GM12878 (cell line): ENCODE measurements at regions not wholly inside any gene's neighbourhood (a gene's known extent, or its start where the extent isn't known, plus 50 kb on each side); places are given as distances from the start of the nearest gene placed in this dataset.

Experiments used
- ATAC-seq: fragments of 200-7000 bp; cut with Tn5 transposase; 3 replicates; pipeline ENCODE4 v1.9.1; 2020; ENCODE audit warnings: mild to moderate bottlenecking, moderate library complexity
- BruUV-seq: library from RNA; stranded (reverse); fragments of 400-500 nt; replicated peaks from 2 replicates; lab custom pipeline; 2021; lab: Mats Ljungman, UMichigan
- CTCF ChIA-PET: fragments of 300-600 bp; sonication (Branson Sonifier 250); formaldehyde crosslinking; extraction: SDS; loops from one replicate; lab custom pipeline; 2021; ENCODE audit warnings: inconsistent platforms; lab: Yijun Ruan, JAX
- POLR2A ChIA-PET: fragments of 350-600 bp; formaldehyde crosslinking; extraction: SDS; loops from one replicate; lab custom pipeline; 2021; ENCODE audit warnings: inconsistent platforms; lab: Charles Lee
- RAD21 ChIA-PET: fragments of 300-600 bp; sonication (Branson Sonifier 250); formaldehyde crosslinking; loops from one replicate; lab custom pipeline; 2023; ENCODE audit warnings: antibody characterized with exemption; ENCODE audit not compliant: unreplicated experiment; lab: Charles Lee
- SMC1A ChIA-PET: fragments of 300-600 bp; sonication (Branson Sonifier 250); formaldehyde crosslinking; loops from one replicate; lab custom pipeline; 2023; ENCODE audit not compliant: unreplicated experiment, uncharacterized antibody; lab: Charles Lee
- DNase-seq: peaks from one replicate; pipeline ENCODE4 v3.0.0-alpha.2; 2011; ENCODE audit warnings: low read depth, low spot score
- FAIRE-seq: peaks from 3 replicates; lab custom pipeline; 2011; peaks lifted over from hg19 to GRCh38; lab: Jason Lieb, UNC
- H2AFZ ChIP-seq: 2 replicates; pipeline ENCODE4 v1.6.0; 2011; ENCODE audit warnings: low read depth, low read length, control low read depth; ENCODE audit not compliant: control insufficient read depth
- H3K27ac ChIP-seq: 2 replicates; pipeline ENCODE4 v1.5.1; 2011; ENCODE audit warnings: control low read depth; ENCODE audit not compliant: control insufficient read depth, insufficient read depth
- H3K27me3 ChIP-seq, 2 experiments: replicated peaks in 1 of 2; 2 replicates each; pipeline versions ENCODE4 v1.6.0 to v1.6.1; 2011; ENCODE audit warnings: low read length in 1 of 2; ENCODE audit not compliant: control insufficient read depth in 2 of 2, insufficient read depth in 2 of 2
- H3K36me3 ChIP-seq, 2 experiments: 2 replicates each; pipeline ENCODE4 v1.5.1; 2011; ENCODE audit warnings: low read length in 1 of 2; ENCODE audit not compliant: control insufficient read depth in 2 of 2, insufficient read depth in 2 of 2
- H3K4me1 ChIP-seq: 2 replicates; pipeline ENCODE4 v1.6.1; 2011; ENCODE audit warnings: mild to moderate bottlenecking, low read length, moderate library complexity, mixed read lengths; ENCODE audit not compliant: control insufficient read depth, insufficient read depth
- H3K4me2 ChIP-seq: 2 replicates; pipeline ENCODE4 v1.6.0; 2011; ENCODE audit warnings: control low read depth; ENCODE audit not compliant: control insufficient read depth, insufficient read depth
- H3K4me3 ChIP-seq: fragments of 200-600 bp; sonication (generic); 2 replicates; pipeline ENCODE4 v1.5.1; 2016
- H3K79me2 ChIP-seq: 2 replicates; pipeline ENCODE4 v1.6.0; 2011; ENCODE audit warnings: low read length; ENCODE audit not compliant: control insufficient read depth, insufficient read depth
- H3K9ac ChIP-seq: 2 replicates; pipeline ENCODE4 v1.8.0; 2011; ENCODE audit warnings: low read length, control low read depth, mixed read lengths; ENCODE audit not compliant: control insufficient read depth, insufficient read depth
- H3K9me3 ChIP-seq: replicated peaks from 3 replicates; pipeline ENCODE4 v1.5.1; 2011; ENCODE audit warnings: mild to moderate bottlenecking, low read length; ENCODE audit not compliant: control insufficient read depth, insufficient read depth
- H4K20me1 ChIP-seq: 2 replicates; pipeline ENCODE4 v1.6.0; 2011; ENCODE audit not compliant: control insufficient read depth, insufficient read depth
- ESRRA ChIP-seq: IDR thresholded peaks from 2 replicates; pipeline ENCODE4 v1.6.1; 2012; ENCODE audit warnings: mild to moderate bottlenecking, low read length, improper control_type of control experiment
- FOXM1 ChIP-seq: IDR thresholded peaks from 2 replicates; pipeline ENCODE4 v1.6.1; 2012; ENCODE audit warnings: low read depth, mild to moderate bottlenecking, inconsistent platforms, low read length, moderate library complexity
- LARP7 ChIP-seq: fragments of 450-650 bp; IDR thresholded peaks from 2 replicates; pipeline ENCODE4 v1.6.1; 2017; ENCODE audit warnings: mild to moderate bottlenecking
- NR2C1 ChIP-seq: fragments of 450-650 bp; IDR thresholded peaks from 2 replicates; pipeline ENCODE4 v1.6.1; 2017; ENCODE audit warnings: antibody characterized with exemption, mild to moderate bottlenecking, moderate library complexity
- RB1 ChIP-seq: fragments of 450-650 bp; formaldehyde crosslinking; IDR thresholded peaks from 2 replicates; pipeline ENCODE4 v1.6.1; 2017; ENCODE audit warnings: mild to moderate bottlenecking, borderline replicate concordance
- RCOR1 ChIP-seq: conservative IDR thresholded peaks from 2 replicates; pipeline ENCODE4 v1.6.1; 2012; ENCODE audit warnings: low read depth, low read length, improper control_type of control experiment
- SMC3 ChIP-seq: IDR thresholded peaks from 2 replicates; pipeline ENCODE4 v1.6.1; 2011; ENCODE audit warnings: low read length, improper control_type of control experiment, borderline replicate concordance
- ZBED1 ChIP-seq: IDR thresholded peaks from 2 replicates; pipeline ENCODE4 v1.6.1; 2016; ENCODE audit warnings: borderline replicate concordance
- WGBS: methylation state at CpG from one replicate; pipeline ENCODE4 v1.1.6; 2016; ENCODE audit warnings: low lambda C conversion rate; ENCODE audit not compliant: insufficient replicate concordance, insufficient coverage; ENCODE audit errors: missing lambda C conversion rate; 5-methylcytosine and 5-hydroxymethylcytosine counted together
- in situ Hi-C: fragments of 300-500 bp; cut with MboI; formaldehyde crosslinking; loops from 9 replicates; pipeline ENCODE4 v1.14.3; 2018; ENCODE audit warnings: mixed read lengths
- intact Hi-C: fragments of 100-400 bp; cut with micrococcal nuclease; formaldehyde crosslinking; loops from one replicate; pipeline ENCODE4 v1.14.2; 2022; ENCODE audit not compliant: unreplicated experiment
- TF ChIP-seq, protein P1 (sequence below): fragments of 450-650 bp; IDR thresholded peaks from 2 replicates; pipeline ENCODE4 v1.6.1; 2017; ENCODE audit warnings: mild to moderate bottlenecking
- TF ChIP-seq, protein P2 (sequence below), 3 experiments: IDR thresholded peaks in 2 of 3; conservative IDR thresholded peaks in 1 of 3; 2 replicates each; pipeline ENCODE4 v1.5.1; 2011; ENCODE audit warnings: low read depth in 3 of 3, low read length in 3 of 3, mild to moderate bottlenecking in 3 of 3, control low read depth in 2 of 3, moderate library complexity in 2 of 3, inconsistent platforms in 1 of 3, mixed read lengths in 1 of 3; ENCODE audit not compliant: control insufficient read depth in 2 of 3, insufficient read depth in 1 of 3; ENCODE audit errors: extremely low read depth in 1 of 3
- TF ChIP-seq, protein P3 (sequence below): fragments of 450-650 bp; conservative IDR thresholded peaks from 2 replicates; pipeline ENCODE4 v1.6.1; 2017; ENCODE audit warnings: mild to moderate bottlenecking, moderate library complexity

DNA sequence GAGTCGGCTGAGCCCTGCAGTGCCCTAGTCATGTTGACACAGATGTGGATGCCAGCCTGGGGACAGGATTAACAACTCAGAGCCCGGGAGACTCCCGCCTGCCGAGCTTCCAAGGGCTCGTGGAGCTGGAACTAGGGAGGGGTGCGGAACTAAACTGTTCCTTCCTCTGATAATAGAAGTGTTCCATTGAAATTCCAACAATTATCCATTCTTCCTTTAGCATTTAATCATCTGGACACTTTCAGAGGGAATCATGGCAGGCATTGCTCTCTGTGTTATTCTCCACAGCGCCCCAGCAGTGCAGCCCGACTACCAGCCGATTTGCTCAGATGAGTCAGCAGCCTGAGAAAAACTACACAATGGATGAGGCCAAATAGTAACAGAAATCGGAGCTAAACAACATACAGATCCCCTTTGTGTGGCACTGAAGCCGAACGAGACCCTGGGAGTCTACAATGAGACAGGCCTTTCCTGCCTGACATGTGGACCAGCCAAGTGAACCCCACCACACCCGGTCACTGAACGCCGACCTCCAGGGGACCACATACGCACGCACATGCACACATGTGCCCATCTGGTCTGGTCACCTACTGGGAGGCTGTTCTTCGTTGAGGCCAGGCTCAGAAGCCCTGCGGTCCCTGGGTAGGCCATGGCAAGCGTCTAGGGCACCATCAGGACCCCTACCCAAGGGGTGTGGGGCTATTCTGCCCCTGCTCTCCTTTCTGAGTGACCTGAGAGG is 238.4 kb upstream of the AFDN start:
- POLR2A ChIA-PET = no interaction called here
- no peak for ATAC-seq
- TF ChIP-seq, protein P1, sequence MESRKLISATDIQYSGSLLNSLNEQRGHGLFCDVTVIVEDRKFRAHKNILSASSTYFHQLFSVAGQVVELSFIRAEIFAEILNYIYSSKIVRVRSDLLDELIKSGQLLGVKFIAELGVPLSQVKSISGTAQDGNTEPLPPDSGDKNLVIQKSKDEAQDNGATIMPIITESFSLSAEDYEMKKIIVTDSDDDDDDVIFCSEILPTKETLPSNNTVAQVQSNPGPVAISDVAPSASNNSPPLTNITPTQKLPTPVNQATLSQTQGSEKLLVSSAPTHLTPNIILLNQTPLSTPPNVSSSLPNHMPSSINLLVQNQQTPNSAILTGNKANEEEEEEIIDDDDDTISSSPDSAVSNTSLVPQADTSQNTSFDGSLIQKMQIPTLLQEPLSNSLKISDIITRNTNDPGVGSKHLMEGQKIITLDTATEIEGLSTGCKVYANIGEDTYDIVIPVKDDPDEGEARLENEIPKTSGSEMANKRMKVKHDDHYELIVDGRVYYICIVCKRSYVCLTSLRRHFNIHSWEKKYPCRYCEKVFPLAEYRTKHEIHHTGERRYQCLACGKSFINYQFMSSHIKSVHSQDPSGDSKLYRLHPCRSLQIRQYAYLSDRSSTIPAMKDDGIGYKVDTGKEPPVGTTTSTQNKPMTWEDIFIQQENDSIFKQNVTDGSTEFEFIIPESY = no peak
- TF ChIP-seq SMC3 (no peak), RCOR1 (no peak), ZBED1 (no peak), RB1 (no peak), ESRRA (no peak), FOXM1 (no peak), NR2C1 (no peak), LARP7 (no peak)
- TF ChIP-seq, protein P2, sequence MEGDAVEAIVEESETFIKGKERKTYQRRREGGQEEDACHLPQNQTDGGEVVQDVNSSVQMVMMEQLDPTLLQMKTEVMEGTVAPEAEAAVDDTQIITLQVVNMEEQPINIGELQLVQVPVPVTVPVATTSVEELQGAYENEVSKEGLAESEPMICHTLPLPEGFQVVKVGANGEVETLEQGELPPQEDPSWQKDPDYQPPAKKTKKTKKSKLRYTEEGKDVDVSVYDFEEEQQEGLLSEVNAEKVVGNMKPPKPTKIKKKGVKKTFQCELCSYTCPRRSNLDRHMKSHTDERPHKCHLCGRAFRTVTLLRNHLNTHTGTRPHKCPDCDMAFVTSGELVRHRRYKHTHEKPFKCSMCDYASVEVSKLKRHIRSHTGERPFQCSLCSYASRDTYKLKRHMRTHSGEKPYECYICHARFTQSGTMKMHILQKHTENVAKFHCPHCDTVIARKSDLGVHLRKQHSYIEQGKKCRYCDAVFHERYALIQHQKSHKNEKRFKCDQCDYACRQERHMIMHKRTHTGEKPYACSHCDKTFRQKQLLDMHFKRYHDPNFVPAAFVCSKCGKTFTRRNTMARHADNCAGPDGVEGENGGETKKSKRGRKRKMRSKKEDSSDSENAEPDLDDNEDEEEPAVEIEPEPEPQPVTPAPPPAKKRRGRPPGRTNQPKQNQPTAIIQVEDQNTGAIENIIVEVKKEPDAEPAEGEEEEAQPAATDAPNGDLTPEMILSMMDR (IDR thresholded peaks at IDR 0.05 in 2 of 3, conservative IDR thresholded peaks at IDR 0.05 in 1 of 3; ENCODE audit: control insufficient read depth in 2 of 3, extremely low read depth in 1 of 3, insufficient read depth in 1 of 3, low read depth in 3 of 3, low read length in 3 of 3) = no peak
- TF ChIP-seq, protein P3, sequence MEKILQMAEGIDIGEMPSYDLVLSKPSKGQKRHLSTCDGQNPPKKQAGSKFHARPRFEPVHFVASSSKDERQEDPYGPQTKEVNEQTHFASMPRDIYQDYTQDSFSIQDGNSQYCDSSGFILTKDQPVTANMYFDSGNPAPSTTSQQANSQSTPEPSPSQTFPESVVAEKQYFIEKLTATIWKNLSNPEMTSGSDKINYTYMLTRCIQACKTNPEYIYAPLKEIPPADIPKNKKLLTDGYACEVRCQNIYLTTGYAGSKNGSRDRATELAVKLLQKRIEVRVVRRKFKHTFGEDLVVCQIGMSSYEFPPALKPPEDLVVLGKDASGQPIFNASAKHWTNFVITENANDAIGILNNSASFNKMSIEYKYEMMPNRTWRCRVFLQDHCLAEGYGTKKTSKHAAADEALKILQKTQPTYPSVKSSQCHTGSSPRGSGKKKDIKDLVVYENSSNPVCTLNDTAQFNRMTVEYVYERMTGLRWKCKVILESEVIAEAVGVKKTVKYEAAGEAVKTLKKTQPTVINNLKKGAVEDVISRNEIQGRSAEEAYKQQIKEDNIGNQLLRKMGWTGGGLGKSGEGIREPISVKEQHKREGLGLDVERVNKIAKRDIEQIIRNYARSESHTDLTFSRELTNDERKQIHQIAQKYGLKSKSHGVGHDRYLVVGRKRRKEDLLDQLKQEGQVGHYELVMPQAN = no peak
- no peak for DNase-seq
- no peak overlapping the region for H3K4me3 ChIP-seq
- SMC1A ChIA-PET = no interaction called here
- no peak overlapping the region for H3K27ac ChIP-seq
- intact Hi-C loops = no loop called here
- no peak overlapping the region for H3K9ac ChIP-seq
- H3K36me3 ChIP-seq = no peaks in the 10 kb centered on the region
- H2AFZ ChIP-seq = no peak overlapping the region
- no peaks in the 10 kb centered on the region for H4K20me1 ChIP-seq
- CTCF ChIA-PET = no interaction called here
- H3K27me3 ChIP-seq = no peaks in the 10 kb centered on the region
- no peaks in the 10 kb centered on the region for H3K4me1 ChIP-seq
- no peak overlapping the region for H3K4me2 ChIP-seq
- no peaks in the 10 kb centered on the region for H3K9me3 ChIP-seq
- in situ Hi-C loops = no loop called here
- H3K79me2 ChIP-seq = no peaks in the 10 kb centered on the region
- no TSS peak for BruUV-seq
- FAIRE-seq = no peak
- WGBS = 30% methylated on average over 19 of the region's 20 CpGs
- RAD21 ChIA-PET = no interaction called here
